ENCODE measurements at regions not wholly inside any gene's neighbourhood (a gene's known extent, or its start where the extent isn't known, plus 50 kb on each side); places are given as distances from the start of the nearest gene placed in this dataset.

DNA sequence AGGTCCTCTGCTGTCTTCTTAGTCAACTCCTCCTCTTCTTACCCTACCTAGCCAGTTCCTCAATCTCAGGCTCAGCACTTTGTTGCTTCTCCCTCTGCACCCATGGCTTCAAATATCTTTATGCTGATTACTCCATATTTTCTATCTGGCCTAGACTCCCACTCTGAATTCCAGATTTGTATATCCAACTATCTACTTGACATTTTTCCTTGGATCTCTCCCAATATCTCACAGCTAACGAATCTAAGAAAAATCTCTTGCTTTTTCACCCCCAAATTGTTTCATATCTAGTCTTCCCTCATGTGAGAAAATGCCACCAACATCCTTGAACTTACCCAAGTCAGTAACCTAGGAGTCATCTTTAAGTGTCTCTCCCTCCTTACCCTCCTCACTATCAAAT lies 176.4 kb upstream of the ERCC4 start:
- no peak for TF ChIP-seq CTCF (IDR thresholded peaks at IDR 0.05; ENCODE audit: control insufficient read depth, extremely low read depth, insufficient read depth)
- DNase-seq (ENCODE audit: low read depth): no peak
- no peak overlapping the region for H3K4me3 ChIP-seq (ENCODE audit: low read depth, low read length)

DNA sequence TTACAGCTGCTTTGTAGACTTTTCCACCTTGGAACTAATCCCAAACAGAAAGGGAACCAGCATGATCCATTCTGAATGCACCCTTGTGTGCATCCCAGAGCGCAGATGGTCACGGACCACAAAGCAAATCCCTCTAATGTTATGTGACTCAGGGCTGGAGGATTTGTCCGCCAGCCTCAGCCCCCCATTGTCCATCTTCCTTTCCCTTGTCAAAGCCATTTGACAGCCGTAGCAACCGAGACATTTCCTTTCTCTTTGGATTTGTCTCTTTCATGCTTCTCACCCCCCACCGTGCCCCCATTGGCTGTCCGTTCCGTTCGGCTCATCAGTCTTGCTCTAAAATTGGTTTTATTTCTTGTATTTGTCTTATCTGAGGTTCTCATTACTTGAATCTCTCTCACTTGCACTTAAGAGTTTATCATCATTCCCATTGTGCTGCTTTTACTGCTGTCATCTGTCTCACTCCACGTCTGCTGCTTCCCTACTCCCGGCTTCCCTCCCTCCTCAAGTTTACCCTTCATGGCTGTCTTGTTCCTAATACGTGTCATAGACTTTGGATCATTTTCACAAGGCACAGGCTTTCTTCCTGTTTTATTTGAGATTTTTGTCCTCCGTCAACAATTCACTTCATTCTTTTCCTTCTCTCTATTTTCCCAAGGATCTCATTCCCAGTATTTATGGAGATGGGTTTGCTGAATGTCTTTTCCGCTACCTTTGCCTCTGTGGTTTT lies 163.4 kb upstream of the ERCC4 start:
- no peak for TF ChIP-seq CTCF (IDR thresholded peaks at IDR 0.05; ENCODE audit: control insufficient read depth, extremely low read depth, insufficient read depth)
- H3K4me3 ChIP-seq (ENCODE audit: low read depth, low read length): no peak overlapping the region
- DNase-seq (ENCODE audit: low read depth): no peak

GRCh38 chr16:13766334-13766733 lies 153.6 kb upstream of the ERCC4 start:
- no peak for TF ChIP-seq CTCF (IDR thresholded peaks at IDR 0.05; ENCODE audit: control insufficient read depth, extremely low read depth, insufficient read depth)
- no peak overlapping the region for H3K4me3 ChIP-seq (ENCODE audit: low read depth, low read length)
- no peak for DNase-seq (ENCODE audit: low read depth)

GRCh38 chr16:13767215-13767614 lies 152.7 kb upstream of the ERCC4 start:
- no peak for DNase-seq (ENCODE audit: low read depth)
- H3K4me3 ChIP-seq (ENCODE audit: low read depth, low read length): no peak overlapping the region
- peak; percentile 45 for TF ChIP-seq CTCF (IDR thresholded peaks at IDR 0.05; ENCODE audit: control insufficient read depth, extremely low read depth, insufficient read depth)

GRCh38 chr16:13768471-13768870 lies 151.5 kb upstream of the ERCC4 start:
- DNase-seq (ENCODE audit: low read depth): no peak

GRCh38 chr16:13770436-13770835 lies 149.5 kb upstream of the ERCC4 start:
- DNase-seq (ENCODE audit: low read depth): no peak
- TF ChIP-seq CTCF (IDR thresholded peaks at IDR 0.05; ENCODE audit: control insufficient read depth, extremely low read depth, insufficient read depth): no peak
- no peak overlapping the region for H3K4me3 ChIP-seq (ENCODE audit: low read depth, low read length)

More at GRCh38 chr16:13768471-13768870, 151.5 kb upstream of the ERCC4 start:
- H3K4me3 ChIP-seq (ENCODE audit: low read depth, low read length): no peak overlapping the region
- no peak for TF ChIP-seq CTCF (IDR thresholded peaks at IDR 0.05; ENCODE audit: control insufficient read depth, extremely low read depth, insufficient read depth)

GRCh38 chr16:13772782-13773181 lies 147.2 kb upstream of the ERCC4 start:
- no peak for DNase-seq (ENCODE audit: low read depth)
- no peak for TF ChIP-seq CTCF (IDR thresholded peaks at IDR 0.05; ENCODE audit: control insufficient read depth, extremely low read depth, insufficient read depth)
- no peak overlapping the region for H3K4me3 ChIP-seq (ENCODE audit: low read depth, low read length)
